ENCODE measurements at regions not wholly inside any gene's neighbourhood (a gene's known extent, or its start where the extent isn't known, plus 50 kb on each side); places are given as distances from the start of the nearest gene placed in this dataset. TPM values are rescaled to one million over a fixed set of nuclear protein-coding genes. Genes with fewer than 3 reads are reported as not detected.

DNA sequence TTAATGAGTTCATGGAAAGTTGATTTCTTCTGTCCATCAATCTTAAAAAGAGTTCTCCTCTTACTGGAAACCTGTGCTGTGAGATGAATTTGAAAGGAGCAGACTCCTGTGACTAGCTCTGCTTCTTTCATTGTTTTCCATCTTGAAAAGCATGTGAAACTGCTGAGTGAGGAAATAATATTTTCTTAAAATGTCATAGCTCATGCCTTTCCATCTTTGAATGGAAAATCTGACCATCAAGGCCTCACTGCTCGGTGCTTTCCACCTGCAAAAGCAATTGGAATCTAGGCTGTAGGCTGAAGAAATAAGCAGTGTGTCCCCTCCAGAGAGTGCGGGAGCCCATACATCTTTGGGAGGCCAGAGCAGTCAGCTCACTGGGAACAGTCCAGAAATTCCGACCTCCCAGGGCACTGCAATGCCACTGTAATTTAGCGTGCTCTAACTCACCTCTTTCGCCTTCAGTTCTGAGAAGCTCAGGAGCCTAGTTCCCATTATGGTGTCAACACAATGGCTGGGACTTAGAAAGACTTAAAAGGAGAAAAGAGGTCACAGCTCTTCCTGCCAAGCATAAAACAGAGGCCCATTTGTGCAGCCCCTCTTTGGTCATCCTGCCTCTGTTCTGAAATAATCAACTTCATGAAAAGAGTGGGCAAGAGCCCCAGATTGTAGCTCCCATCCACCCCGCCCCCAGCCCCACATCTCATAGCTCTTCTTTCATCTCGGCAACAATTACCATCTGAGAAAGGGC lies 50.4 kb upstream of the F3 start:
- H3K4me3 ChIP-seq (ENCODE audit: low read depth, low read length), result no peak overlapping the region
- TF ChIP-seq, protein P1, sequence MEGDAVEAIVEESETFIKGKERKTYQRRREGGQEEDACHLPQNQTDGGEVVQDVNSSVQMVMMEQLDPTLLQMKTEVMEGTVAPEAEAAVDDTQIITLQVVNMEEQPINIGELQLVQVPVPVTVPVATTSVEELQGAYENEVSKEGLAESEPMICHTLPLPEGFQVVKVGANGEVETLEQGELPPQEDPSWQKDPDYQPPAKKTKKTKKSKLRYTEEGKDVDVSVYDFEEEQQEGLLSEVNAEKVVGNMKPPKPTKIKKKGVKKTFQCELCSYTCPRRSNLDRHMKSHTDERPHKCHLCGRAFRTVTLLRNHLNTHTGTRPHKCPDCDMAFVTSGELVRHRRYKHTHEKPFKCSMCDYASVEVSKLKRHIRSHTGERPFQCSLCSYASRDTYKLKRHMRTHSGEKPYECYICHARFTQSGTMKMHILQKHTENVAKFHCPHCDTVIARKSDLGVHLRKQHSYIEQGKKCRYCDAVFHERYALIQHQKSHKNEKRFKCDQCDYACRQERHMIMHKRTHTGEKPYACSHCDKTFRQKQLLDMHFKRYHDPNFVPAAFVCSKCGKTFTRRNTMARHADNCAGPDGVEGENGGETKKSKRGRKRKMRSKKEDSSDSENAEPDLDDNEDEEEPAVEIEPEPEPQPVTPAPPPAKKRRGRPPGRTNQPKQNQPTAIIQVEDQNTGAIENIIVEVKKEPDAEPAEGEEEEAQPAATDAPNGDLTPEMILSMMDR (IDR thresholded peaks at IDR 0.05; ENCODE audit: insufficient read depth, low read length), result no peak
- DNase-seq (ENCODE audit: low read depth), result no peak

Small RNAs in the stretch of these regions (small RNA-seq; reads per million reads assigned to genes)
- not detected for gene MIR378G

Data from fibroblast of the aortic adventitia (primary cell).